Activated CD4-positive, alpha-beta T cell treated with anti-CD3 and anti-CD28 coated beads, Interleukin-2, amount 10 ng/mL, durations not matched to agents 7 days and 5 days (primary cell): ENCODE measurements at regions not wholly inside any gene's neighbourhood (a gene's known extent, or its start where the extent isn't known, plus 50 kb on each side); places are given as distances from the start of the nearest gene placed in this dataset.
"Not testable (repeated sequence)": the region's sequence is repeated elsewhere in the genome, so short reads cannot be mapped to it uniquely, and the experiment has no call there.

Experiments used
- CTCF ChIA-PET: fragments of 350-600 bp; sonication (Branson Sonifier 250); formaldehyde crosslinking; loops from one replicate; lab custom pipeline; 2021; ENCODE audit warnings: antibody characterized with exemption; lab: Charles Lee
- POLR2A ChIA-PET: fragments of 350-600 bp; sonication (Branson Sonifier 250); formaldehyde crosslinking; loops from one replicate; lab custom pipeline; 2021; ENCODE audit warnings: antibody characterized with exemption; lab: Charles Lee
- DNase-seq: peaks from one replicate; pipeline ENCODE4 v3.0.0-alpha.2; 2020
- H3K27ac Mint-ChIP-seq: one replicate; pipeline ENCODE4 v1.8.0; 2021; ENCODE audit warnings: mild to moderate bottlenecking, moderate library complexity, mixed read lengths
- H3K27me3 Mint-ChIP-seq: one replicate; pipeline ENCODE4 v1.8.0; 2021; ENCODE audit warnings: mixed read lengths
- H3K36me3 Mint-ChIP-seq: one replicate; pipeline ENCODE4 v1.8.0; 2021; ENCODE audit warnings: low read depth, mixed read lengths
- H3K4me1 Mint-ChIP-seq: one replicate; pipeline ENCODE4 v1.8.0; 2021; ENCODE audit warnings: mixed read lengths
- H3K4me3 Mint-ChIP-seq: one replicate; pipeline ENCODE4 v1.8.0; 2021; ENCODE audit warnings: mild to moderate bottlenecking, moderate library complexity, mixed read lengths
- H3K9me3 Mint-ChIP-seq: one replicate; pipeline ENCODE4 v1.8.0; 2021; ENCODE audit warnings: mixed read lengths

DNA sequence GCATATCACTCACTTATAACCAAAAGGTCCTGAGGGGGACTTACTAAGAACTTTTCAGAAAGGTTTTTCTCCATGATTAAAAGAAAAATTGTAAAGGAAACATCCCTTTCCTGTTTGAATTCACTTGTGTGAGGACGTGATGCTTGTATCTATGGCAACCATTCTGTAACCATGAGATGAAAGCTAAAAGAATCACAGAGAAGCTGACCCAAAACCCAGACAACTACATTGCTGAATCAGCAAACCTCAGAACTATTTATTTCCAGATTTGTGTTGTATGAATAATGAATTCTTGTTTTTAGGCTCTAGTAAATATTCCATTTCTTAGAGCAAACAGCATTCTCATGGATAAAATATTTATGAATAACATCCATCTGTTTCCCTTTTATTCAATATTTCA, 91.2 kb downstream of the RCHY1 start:
- no peaks in the 10 kb centered on the region for H3K36me3 Mint-ChIP-seq
- H3K27ac Mint-ChIP-seq, result no peak overlapping the region
- H3K4me3 Mint-ChIP-seq, result no peak overlapping the region
- no peak for DNase-seq
- peaks cover 2% of the 10 kb centered on the region for H3K9me3 Mint-ChIP-seq
- H3K4me1 Mint-ChIP-seq, result no peaks in the 10 kb centered on the region
- H3K27me3 Mint-ChIP-seq, result peaks cover 2% of the 10 kb centered on the region
- ChIA-PET CTCF (no interaction called here), POLR2A (no interaction called here)

DNA sequence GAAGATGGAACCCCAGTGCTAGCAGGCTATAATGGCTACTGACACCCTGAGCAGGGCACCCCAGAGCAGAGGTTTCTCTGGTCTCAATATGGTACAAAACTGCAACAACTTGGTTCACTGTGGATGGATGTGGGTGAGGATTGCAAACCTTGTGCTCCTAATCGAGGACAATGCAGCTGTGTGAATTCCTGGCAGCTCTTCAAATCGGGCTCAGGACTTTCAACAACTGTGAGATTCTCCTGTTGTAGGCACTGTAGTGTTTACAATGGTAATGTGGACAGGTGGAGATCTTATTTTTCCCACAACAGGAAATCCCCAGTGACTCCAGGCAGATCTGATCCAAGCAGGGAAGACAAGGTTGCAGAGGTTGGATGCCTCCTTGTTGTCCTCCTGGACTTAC, 101.5 kb downstream of the RCHY1 start:
- Mint-ChIP-seq H3K27me3 (peaks cover 17% of the 10 kb centered on the region), H3K4me1 (no peaks in the 10 kb centered on the region), H3K9me3 (no peaks in the 10 kb centered on the region), H3K36me3 (no peaks in the 10 kb centered on the region), H3K27ac (no peak overlapping the region), H3K4me3 (no peak overlapping the region)
- POLR2A ChIA-PET, result no interaction called here
- DNase-seq, result no peak
- CTCF ChIA-PET, result no interaction called here

DNA sequence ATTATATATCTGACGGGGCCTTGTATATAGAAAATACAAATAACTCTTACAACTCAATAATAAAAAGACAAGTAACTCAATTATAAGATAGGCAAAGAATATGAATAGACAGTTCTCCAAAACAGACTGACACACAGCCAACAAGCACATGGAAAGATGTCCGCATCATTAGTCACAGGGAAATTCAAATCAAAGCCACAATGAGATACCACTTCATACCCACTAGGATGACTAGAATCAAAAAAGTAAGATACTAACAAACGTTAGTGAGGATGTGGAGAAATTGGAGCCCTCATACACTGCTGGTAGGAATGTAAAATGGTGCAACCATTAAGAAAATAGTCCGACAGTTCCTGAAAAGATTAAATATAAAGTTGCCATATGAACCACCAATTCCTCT, 115.7 kb downstream of the RCHY1 start:
- DNase-seq, result no peak
- no peaks in the 10 kb centered on the region for H3K4me1 Mint-ChIP-seq
- H3K27ac Mint-ChIP-seq, result no peak overlapping the region
- no peaks in the 10 kb centered on the region for H3K27me3 Mint-ChIP-seq
- H3K4me3 Mint-ChIP-seq, result no peak overlapping the region
- ChIA-PET POLR2A (no interaction called here), CTCF (no interaction called here)
- no peaks in the 10 kb centered on the region for H3K36me3 Mint-ChIP-seq
- H3K9me3 Mint-ChIP-seq, result peaks cover 4% of the 10 kb centered on the region

DNA sequence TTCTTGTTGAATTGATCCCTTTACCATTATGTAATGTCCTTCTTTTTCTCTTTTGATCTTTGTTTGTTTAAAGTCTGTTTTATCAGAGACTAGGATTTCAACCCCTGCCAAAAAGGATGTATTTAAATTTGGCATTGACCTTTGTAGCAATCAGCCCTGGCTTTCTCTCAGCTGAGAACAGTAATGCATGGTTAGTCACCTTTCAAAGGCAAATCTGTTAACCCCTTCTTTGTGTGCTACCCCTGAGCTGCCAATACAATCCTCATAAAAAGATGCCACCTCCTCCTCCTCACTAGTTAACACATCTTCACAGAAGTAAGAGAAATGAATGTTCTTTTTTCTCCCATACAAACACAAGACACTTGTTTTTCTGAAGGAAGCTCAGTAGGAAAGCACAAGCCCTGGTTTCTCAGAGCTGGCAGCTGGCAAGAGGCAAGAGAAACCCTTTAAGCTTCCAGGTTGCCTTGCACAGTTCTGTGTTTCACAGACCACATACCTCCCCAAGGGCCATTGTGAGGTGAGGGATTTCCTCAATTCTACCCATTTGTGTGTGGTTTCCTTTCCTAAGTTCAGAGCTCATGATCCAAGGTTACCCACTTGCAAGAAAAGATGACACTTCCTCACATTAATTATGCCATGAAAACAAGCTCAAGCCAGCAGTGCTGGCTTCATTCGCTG, 122.6 kb downstream of the RCHY1 start:
- no peak overlapping the region for H3K4me3 Mint-ChIP-seq
- DNase-seq, result no peak
- no peak overlapping the region for H3K27ac Mint-ChIP-seq
- H3K36me3 Mint-ChIP-seq, result no peaks in the 10 kb centered on the region
- H3K27me3 Mint-ChIP-seq, result no peaks in the 10 kb centered on the region
- POLR2A ChIA-PET, result no interaction called here
- H3K4me1 Mint-ChIP-seq, result no peaks in the 10 kb centered on the region
- CTCF ChIA-PET, result no interaction called here
- no peaks in the 10 kb centered on the region for H3K9me3 Mint-ChIP-seq

DNA sequence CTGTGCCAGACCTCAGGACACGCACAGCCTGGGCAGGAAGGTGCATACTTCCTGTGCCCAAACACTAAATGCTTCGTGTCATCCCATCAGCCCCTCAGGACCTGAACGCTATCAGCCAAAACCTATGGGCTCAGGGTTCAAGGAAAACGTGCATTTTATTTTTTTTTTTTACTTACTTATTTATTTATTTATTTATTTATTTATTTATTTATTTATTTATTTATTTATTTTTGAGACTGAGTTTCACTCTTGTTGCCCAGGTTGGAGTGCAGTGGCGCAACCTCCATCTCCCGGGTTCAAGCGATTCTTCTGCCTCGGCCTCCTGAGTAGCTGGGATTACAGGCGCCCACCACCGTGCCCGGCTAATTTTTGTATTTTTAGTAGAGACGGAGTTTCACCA, 127.8 kb downstream of the RCHY1 start:
- H3K4me3 Mint-ChIP-seq, POLR2A ChIA-PET, DNase-seq, H3K36me3 Mint-ChIP-seq, H3K27me3 Mint-ChIP-seq, H3K27ac Mint-ChIP-seq, H3K4me1 Mint-ChIP-seq, H3K9me3 Mint-ChIP-seq: not testable (repeated sequence)
- CTCF ChIA-PET, result interaction anchor here (0.6 kb wide), 1 partner anchor 1078 kb away, joined by 4 read pairs; no protein-coding TSS in a partner anchor

DNA sequence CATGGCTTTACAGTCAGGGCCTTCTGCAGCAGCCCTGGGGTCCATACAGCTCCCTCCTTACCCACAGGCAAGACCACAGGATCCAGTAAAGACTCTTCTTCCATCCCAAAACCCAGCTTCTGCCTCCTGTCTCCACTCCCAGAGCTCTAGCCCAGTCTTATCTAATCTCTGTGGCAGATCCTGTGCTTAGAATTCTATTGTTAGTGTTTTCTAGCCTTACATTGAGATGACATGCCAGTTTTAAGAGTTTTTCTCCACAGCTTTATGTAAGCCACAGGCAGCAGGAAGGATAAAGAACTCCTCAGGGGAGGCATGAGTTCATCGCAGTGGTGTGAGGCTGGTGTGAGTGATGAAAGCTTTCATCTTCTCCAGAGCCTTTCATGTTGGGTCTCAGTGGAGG, 129.1 kb downstream of the RCHY1 start:
- no peaks in the 10 kb centered on the region for H3K9me3 Mint-ChIP-seq
- no peak overlapping the region for H3K27ac Mint-ChIP-seq
- no peaks in the 10 kb centered on the region for H3K27me3 Mint-ChIP-seq
- H3K4me1 Mint-ChIP-seq, result no peaks in the 10 kb centered on the region
- DNase-seq, result no peak
- H3K36me3 Mint-ChIP-seq, result no peaks in the 10 kb centered on the region
- H3K4me3 Mint-ChIP-seq, result no peak overlapping the region
- CTCF ChIA-PET, result no interaction called here
- POLR2A ChIA-PET, result no interaction called here

DNA sequence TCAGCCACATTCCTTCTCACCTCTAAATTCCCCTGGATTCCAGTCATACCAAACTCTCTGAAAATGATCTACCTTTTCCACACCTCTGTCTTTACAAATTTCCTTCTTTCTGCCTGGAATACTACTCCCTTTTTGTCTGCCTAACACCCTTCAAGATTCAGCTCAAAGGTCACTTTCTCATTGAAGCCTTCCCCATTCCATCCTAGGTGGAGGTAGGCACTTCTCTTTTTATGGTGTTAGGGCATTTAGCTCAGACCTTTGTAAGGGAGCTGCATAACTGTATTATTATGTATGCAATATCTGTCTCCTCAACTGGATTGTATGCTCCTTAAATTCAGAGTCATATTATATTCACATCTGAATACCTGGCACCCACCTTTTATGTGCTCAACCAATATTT, 137.7 kb downstream of the RCHY1 start:
- CTCF ChIA-PET, result interaction anchor here (1.0 kb wide), 1 partner anchor 18 kb away, joined by 3 read pairs; no protein-coding TSS in a partner anchor
- Mint-ChIP-seq H3K27ac (no peak overlapping the region), H3K4me3 (no peak overlapping the region), H3K4me1 (no peaks in the 10 kb centered on the region), H3K36me3 (no peaks in the 10 kb centered on the region), H3K9me3 (peaks cover 3% of the 10 kb centered on the region), H3K27me3 (peaks cover 2% of the 10 kb centered on the region)
- no peak for DNase-seq
- POLR2A ChIA-PET, result no interaction called here

DNA sequence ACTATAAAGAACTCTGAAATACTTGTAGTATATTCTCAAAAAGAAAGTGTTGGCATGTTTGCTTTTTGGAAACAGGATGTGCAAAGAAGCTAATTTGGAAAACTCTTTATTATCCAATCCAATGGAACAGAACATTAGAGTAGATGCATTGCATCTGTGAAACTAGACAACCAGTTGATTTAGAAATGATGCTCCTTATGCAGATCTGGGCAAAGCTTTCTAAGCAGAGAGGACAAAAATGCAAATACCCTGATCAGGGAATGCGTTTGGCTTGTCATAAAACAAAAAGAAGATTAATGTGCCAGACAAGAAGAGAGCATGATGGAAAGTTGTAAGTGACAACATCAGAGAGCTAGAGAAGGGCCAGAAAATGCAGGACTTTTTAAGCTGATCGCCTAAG, 142.3 kb downstream of the RCHY1 start:
- Mint-ChIP-seq H3K4me1 (no peaks in the 10 kb centered on the region), H3K27me3 (peaks cover 4% of the 10 kb centered on the region), H3K36me3 (no peaks in the 10 kb centered on the region), H3K27ac (no peak overlapping the region), H3K9me3 (no peaks in the 10 kb centered on the region), H3K4me3 (no peak overlapping the region)
- no peak for DNase-seq
- POLR2A ChIA-PET, result no interaction called here
- CTCF ChIA-PET, result no interaction called here

DNA sequence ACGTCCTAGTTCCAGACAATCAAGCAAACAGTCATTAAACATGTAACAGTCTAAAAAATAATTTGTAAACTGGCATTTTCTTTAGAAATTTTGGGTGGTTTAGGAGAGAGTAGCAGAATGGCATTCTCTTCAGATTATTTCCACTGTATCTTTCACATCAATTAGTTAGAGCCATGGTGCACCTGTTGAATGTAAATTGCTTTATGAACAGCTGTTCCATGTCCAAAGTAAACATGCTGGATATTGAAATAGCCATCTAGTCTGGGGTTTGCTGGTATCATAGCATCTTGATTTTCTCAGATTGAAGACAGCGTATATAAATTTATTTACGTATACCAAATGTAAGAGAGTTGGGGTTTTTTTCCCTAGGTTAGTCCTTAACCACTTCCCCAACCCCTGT, 143.6 kb downstream of the RCHY1 start:
- no peaks in the 10 kb centered on the region for H3K36me3 Mint-ChIP-seq
- CTCF ChIA-PET, result no interaction called here
- POLR2A ChIA-PET, result no interaction called here

DNA sequence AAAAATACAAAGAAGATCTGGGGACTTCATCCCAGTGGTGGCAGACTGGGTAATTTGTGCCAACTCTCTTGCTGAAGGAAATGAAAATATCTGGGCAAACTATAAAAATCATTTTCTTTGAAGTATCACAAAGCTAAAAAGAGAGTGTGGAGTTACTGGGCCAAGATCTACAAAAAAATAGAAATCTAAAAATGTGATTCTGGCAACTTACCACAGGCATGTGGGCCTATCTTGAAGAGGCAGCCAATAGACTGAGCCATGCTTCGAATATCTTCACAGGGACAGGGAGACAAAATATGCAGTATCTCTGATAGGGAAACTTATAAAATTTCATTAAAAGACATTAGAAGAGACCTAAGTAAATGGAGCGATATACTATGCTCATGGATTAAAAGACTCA, 168.8 kb downstream of the RCHY1 start:
- Mint-ChIP-seq H3K27ac (no peak overlapping the region), H3K36me3 (no peaks in the 10 kb centered on the region), H3K4me3 (no peak overlapping the region), H3K4me1 (no peaks in the 10 kb centered on the region), H3K9me3 (no peaks in the 10 kb centered on the region), H3K27me3 (peaks cover 4% of the 10 kb centered on the region)
- no peak for DNase-seq
- ChIA-PET CTCF (no interaction called here), POLR2A (no interaction called here)

More for the DNA sequence above, 143.6 kb downstream of the RCHY1 start:
- H3K27me3 Mint-ChIP-seq, result peaks cover 4% of the 10 kb centered on the region
- no peak overlapping the region for H3K27ac Mint-ChIP-seq
- H3K4me3 Mint-ChIP-seq, result no peak overlapping the region
- no peak for DNase-seq
- H3K9me3 Mint-ChIP-seq, result no peaks in the 10 kb centered on the region
- no peaks in the 10 kb centered on the region for H3K4me1 Mint-ChIP-seq

DNA sequence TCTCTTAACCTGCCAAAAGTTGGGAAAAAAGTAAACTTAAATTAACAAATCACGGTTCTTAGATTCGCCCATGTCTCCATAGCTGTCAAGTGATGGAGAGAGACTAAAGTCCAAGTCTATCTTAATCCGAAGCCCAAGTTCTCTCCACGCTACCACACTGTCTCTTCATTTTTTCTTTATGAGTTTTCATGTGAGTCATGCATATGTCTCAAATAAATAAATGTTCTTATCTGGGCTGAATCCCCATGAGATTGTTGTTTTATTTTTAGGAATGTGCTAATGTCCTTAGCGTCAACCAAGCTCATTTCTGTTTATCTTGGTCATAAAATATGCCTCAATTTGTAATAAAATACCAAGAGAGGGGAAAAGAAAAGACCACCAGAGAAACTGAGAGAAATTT, 169.3 kb downstream of the RCHY1 start:
- DNase-seq, result no peak
- H3K4me1 Mint-ChIP-seq, result no peaks in the 10 kb centered on the region
- no peaks in the 10 kb centered on the region for H3K9me3 Mint-ChIP-seq
- POLR2A ChIA-PET, result no interaction called here
- CTCF ChIA-PET, result no interaction called here
- peaks cover 3% of the 10 kb centered on the region for H3K27me3 Mint-ChIP-seq
- no peak overlapping the region for H3K4me3 Mint-ChIP-seq
- no peak overlapping the region for H3K27ac Mint-ChIP-seq
- no peaks in the 10 kb centered on the region for H3K36me3 Mint-ChIP-seq

DNA sequence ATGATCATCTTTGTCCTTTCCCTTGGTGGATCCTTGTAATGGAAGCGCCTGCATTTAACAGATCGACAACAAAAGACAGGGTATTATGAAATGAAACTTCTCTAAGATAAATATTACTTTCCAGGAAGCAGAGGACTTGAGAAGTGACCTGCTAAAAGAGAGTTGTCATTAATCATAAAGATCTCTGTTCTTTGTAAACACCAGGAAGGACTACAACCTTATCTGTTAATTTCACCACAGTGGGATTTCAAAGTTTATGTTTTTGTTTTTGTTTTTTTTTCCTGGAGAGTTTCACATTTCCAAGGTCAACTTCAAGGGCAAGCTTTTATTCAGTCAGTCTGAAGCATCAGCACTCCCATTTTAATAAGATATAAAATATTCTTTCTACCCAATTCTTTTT, 170.9 kb downstream of the RCHY1 start:
- Mint-ChIP-seq H3K36me3 (no peaks in the 10 kb centered on the region), H3K9me3 (no peaks in the 10 kb centered on the region), H3K4me1 (no peaks in the 10 kb centered on the region), H3K4me3 (no peak overlapping the region), H3K27ac (no peak overlapping the region), H3K27me3 (peaks cover 2% of the 10 kb centered on the region)
- no peak for DNase-seq
- CTCF ChIA-PET, result no interaction called here
- POLR2A ChIA-PET, result no interaction called here

DNA sequence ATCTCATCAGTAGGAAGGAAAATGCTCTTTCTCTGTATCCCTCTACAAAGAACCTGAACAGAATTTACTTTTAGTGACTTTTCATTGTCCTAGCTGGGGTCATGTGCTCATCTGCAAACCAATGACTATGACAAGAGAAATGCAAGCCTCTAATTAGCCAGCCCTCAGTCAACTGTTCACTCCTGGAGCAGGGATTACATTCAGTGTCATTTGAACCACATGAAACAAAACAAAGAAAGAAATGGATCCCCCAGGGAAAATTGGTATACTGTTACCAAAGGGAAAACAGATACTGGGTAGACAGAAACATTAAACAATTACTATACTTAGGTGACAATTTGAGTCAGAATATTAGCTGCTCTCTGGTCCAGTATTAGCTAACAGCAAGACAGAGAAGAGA, 173.6 kb downstream of the RCHY1 start:
- no peak overlapping the region for H3K4me3 Mint-ChIP-seq
- no peak for DNase-seq
- no peaks in the 10 kb centered on the region for H3K27me3 Mint-ChIP-seq
- H3K4me1 Mint-ChIP-seq, result no peaks in the 10 kb centered on the region
- H3K36me3 Mint-ChIP-seq, result no peaks in the 10 kb centered on the region
- no peak overlapping the region for H3K27ac Mint-ChIP-seq
- CTCF ChIA-PET, result no interaction called here
- POLR2A ChIA-PET, result no interaction called here
- peaks cover under 1% of the 10 kb centered on the region for H3K9me3 Mint-ChIP-seq

DNA sequence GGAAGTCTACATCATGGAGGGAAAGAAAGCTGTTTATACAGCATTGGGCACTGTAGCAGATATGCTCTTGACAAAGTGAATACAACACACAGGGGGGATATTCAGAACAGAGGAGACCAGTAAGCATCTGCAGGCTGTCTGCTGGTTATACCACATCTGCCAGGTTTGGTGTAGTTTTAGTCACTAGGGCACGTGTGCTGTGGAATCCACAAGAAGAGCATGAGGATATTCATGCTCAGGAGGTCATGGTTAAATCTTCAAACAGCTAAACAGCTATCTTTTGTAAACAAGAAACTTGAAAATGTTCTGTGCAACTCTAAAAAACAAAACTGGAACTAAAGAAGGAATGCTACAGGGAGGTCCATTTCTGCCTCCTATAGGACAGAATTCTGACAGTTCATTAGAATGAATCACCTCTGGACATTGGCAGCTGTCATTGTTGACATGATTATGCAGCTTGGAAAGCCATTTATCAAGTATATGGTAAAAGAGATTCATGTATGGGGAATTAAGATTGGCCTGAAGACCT, 175.8 kb downstream of the RCHY1 start:
- no peak for DNase-seq
- Mint-ChIP-seq H3K27me3 (no peaks in the 10 kb centered on the region), H3K4me3 (no peak overlapping the region), H3K9me3 (peaks cover 6% of the 10 kb centered on the region), H3K27ac (no peak overlapping the region), H3K4me1 (no peaks in the 10 kb centered on the region), H3K36me3 (no peaks in the 10 kb centered on the region)
- ChIA-PET CTCF (no interaction called here), POLR2A (no interaction called here)
